ENCODE measurements at regions not wholly inside any gene's neighbourhood (a gene's known extent, or its start where the extent isn't known, plus 50 kb on each side); places are given as distances from the start of the nearest gene placed in this dataset.

DNA sequence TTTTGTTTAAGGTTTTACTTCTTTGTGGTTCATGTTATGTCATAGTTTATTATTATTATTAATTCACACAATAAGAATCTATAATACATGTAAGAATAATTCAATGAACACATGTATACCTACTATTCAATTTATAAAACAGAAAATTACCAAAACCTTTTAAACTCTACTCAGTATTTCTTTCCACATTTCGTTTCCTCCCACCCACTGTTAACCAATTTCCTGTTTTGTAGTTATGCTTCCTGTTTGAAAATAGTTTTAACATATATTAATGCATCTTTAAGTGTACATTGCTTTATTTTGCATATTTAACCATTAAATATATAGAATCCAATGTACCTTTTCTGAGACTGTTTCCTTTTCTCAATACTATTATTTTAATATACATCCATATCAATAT, 397.9 kb upstream of the SPTLC3 start:
- TF ChIP-seq, protein P1, sequence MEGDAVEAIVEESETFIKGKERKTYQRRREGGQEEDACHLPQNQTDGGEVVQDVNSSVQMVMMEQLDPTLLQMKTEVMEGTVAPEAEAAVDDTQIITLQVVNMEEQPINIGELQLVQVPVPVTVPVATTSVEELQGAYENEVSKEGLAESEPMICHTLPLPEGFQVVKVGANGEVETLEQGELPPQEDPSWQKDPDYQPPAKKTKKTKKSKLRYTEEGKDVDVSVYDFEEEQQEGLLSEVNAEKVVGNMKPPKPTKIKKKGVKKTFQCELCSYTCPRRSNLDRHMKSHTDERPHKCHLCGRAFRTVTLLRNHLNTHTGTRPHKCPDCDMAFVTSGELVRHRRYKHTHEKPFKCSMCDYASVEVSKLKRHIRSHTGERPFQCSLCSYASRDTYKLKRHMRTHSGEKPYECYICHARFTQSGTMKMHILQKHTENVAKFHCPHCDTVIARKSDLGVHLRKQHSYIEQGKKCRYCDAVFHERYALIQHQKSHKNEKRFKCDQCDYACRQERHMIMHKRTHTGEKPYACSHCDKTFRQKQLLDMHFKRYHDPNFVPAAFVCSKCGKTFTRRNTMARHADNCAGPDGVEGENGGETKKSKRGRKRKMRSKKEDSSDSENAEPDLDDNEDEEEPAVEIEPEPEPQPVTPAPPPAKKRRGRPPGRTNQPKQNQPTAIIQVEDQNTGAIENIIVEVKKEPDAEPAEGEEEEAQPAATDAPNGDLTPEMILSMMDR (IDR thresholded peaks at IDR 0.05) = no peak
- H4K20me1 ChIP-seq (ENCODE audit: insufficient read depth, low read length) = no peaks in the 10 kb centered on the region
- intact Hi-C loops (cut with micrococcal nuclease) = no loop called here
- no peaks in the 10 kb centered on the region for H3K4me1 ChIP-seq (ENCODE audit: control insufficient read depth in 1 of 2, insufficient read depth in 2 of 2, low read length in 2 of 2)
- no peak overlapping the region for H2AFZ ChIP-seq (ENCODE audit: insufficient read depth, low read depth, low read length, poor library complexity, severe bottlenecking)
- H3K36me3 Mint-ChIP-seq = no peaks in the 10 kb centered on the region
- no peak overlapping the region for H3K4me3 Mint-ChIP-seq
- H3K36me3 ChIP-seq (replicated peaks in 1 of 2; ENCODE audit: control insufficient read depth in 1 of 2, insufficient read depth in 2 of 2, low read length in 2 of 2) = no peaks in the 10 kb centered on the region
- no peaks in the 10 kb centered on the region for H3K79me2 ChIP-seq (ENCODE audit: insufficient read depth, low read length)
- no peaks in the 10 kb centered on the region for H3K4me1 Mint-ChIP-seq
- peaks cover 2 to 6% (median 4%) of the 10 kb centered on the region in 7 donors for H3K9me3 Mint-ChIP-seq
- H3K27me3 ChIP-seq (ENCODE audit: control insufficient read depth in 2 of 2, insufficient read depth in 2 of 2, low read length in 2 of 2) = no peaks in the 10 kb centered on the region
- no peak overlapping the region for H3K27ac ChIP-seq (ENCODE audit: low read depth in 1 of 2, low read length in 2 of 2)
- no peaks in the 10 kb centered on the region for H3K27me3 Mint-ChIP-seq (ENCODE audit: low read depth in 3 of 3)
- no peak overlapping the region for H3K9ac ChIP-seq (ENCODE audit: insufficient read depth, low read length, poor library complexity, severe bottlenecking)
- H3K27ac Mint-ChIP-seq = no peak overlapping the region
- no peak for DNase-seq
- WGBS (ENCODE audit: insufficient coverage) = no CpG with 5 or more reads among the region's 1 CpG
- H3K4me2 ChIP-seq (replicated peaks; ENCODE audit: extremely low read depth, low read length, poor library complexity, severe bottlenecking) = no peak overlapping the region
- H3K9me3 ChIP-seq (replicated peaks in 1 of 2; ENCODE audit: control insufficient read depth in 1 of 2, insufficient read depth in 1 of 2, low read length in 2 of 2) = peaks cover 0 to 4% of the 10 kb centered on the region in 2 donors
- H3K4me3 ChIP-seq (replicated peaks in 1 of 3; ENCODE audit: low read depth in 2 of 3, low read length in 3 of 3) = no peak overlapping the region

DNA sequence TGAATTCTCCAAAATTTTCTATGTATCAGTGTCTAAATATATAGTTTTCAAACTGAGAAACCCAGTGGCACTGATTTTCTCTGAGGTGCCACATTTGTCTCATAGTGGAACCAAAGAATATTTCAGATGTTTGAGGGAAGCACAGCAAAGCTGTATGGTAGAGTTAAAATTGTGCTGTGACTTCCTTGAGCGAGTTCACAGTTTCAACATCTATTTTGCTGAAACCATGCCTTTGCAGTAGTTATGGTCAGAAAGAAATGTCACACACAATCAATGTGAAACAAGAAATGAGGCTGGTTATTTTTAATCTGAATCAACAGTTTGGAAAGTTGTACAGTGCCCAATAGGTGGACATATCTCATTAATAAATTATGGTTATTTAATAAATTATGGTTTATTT, 394.0 kb upstream of the SPTLC3 start:
- Histone ChIP-seq H4K20me1 (ENCODE audit: insufficient read depth, low read length) (no peaks in the 10 kb centered on the region), H3K9me3 (replicated peaks in 1 of 2; ENCODE audit: control insufficient read depth in 1 of 2, insufficient read depth in 1 of 2, low read length in 2 of 2) (peaks cover 19 to 24% of the 10 kb centered on the region in 2 donors), H3K27me3 (ENCODE audit: control insufficient read depth in 2 of 2, insufficient read depth in 2 of 2, low read length in 2 of 2) (no peaks in the 10 kb centered on the region), H3K4me1 (ENCODE audit: control insufficient read depth in 1 of 2, insufficient read depth in 2 of 2, low read length in 2 of 2) (no peaks in the 10 kb centered on the region), H3K27ac (ENCODE audit: low read depth in 1 of 2, low read length in 2 of 2) (no peak overlapping the region), H3K4me2 (replicated peaks; ENCODE audit: extremely low read depth, low read length, poor library complexity, severe bottlenecking) (no peak overlapping the region), H3K36me3 (replicated peaks in 1 of 2; ENCODE audit: control insufficient read depth in 1 of 2, insufficient read depth in 2 of 2, low read length in 2 of 2) (no peaks in the 10 kb centered on the region), H2AFZ (ENCODE audit: insufficient read depth, low read depth, low read length, poor library complexity, severe bottlenecking) (no peak overlapping the region), H3K79me2 (ENCODE audit: insufficient read depth, low read length) (no peaks in the 10 kb centered on the region), H3K9ac (ENCODE audit: insufficient read depth, low read length, poor library complexity, severe bottlenecking) (no peak overlapping the region), H3K4me3 (replicated peaks in 1 of 3; ENCODE audit: low read depth in 2 of 3, low read length in 3 of 3) (no peak overlapping the region)
- Mint-ChIP-seq H3K27me3 (ENCODE audit: low read depth in 3 of 3) (peaks cover 0 to 2% (median 1%) of the 10 kb centered on the region in 3 donors), H3K27ac (no peak overlapping the region), H3K4me1 (no peaks in the 10 kb centered on the region), H3K4me3 (no peak overlapping the region), H3K36me3 (no peaks in the 10 kb centered on the region), H3K9me3 (peaks cover 11 to 21% (median 15%) of the 10 kb centered on the region in 7 donors)
- no peak for DNase-seq
- intact Hi-C loops (cut with micrococcal nuclease) = no loop called here
- WGBS (ENCODE audit: insufficient coverage) = no CpG with 5 or more reads among the region's 1 CpG
- TF ChIP-seq, protein P1 (IDR thresholded peaks at IDR 0.05) = no peak

Measured in CD14-positive monocyte (primary cell).